K562 (cell line): ENCODE measurements at regions not wholly inside any gene's neighbourhood (a gene's known extent, or its start where the extent isn't known, plus 50 kb on each side); places are given as distances from the start of the nearest gene placed in this dataset.

ENCODE experiments used
- ELF1 ChIP-seq: fragments of 200-800 bp; sonication (Bioruptor generic); IDR thresholded peaks from 2 replicates; pipeline ENCODE4 v1.6.1; 2016; ENCODE audit warnings: missing genetic modification characterization, missing compliant biosample characterization
- HMGXB4 ChIP-seq: sonication (generic); formaldehyde crosslinking; IDR thresholded peaks from 2 replicates; pipeline ENCODE4 v1.8.1; 2023; ENCODE audit warnings: mild to moderate bottlenecking, missing genetic modification reagents
- JUND ChIP-seq, 2 experiments: IDR thresholded peaks; 2 replicates in 1 of 2; 3 replicates in 1 of 2; pipeline ENCODE4 v1.6.1; 2011; ENCODE audit warnings: borderline replicate concordance in 2 of 2, low read depth in 2 of 2, low read length in 2 of 2, improper control_type of control experiment in 1 of 2, missing biosample characterization in 1 of 2, missing genetic modification characterization in 1 of 2, missing genetic modification reagents in 1 of 2
- MAX ChIP-seq: sonication (generic); formaldehyde crosslinking; IDR thresholded peaks from 2 replicates; pipeline ENCODE4 v1.9.0; 2022; ENCODE audit warnings: mild to moderate bottlenecking, missing genetic modification reagents
- NFXL1 ChIP-seq: fragments of 450-650 bp; formaldehyde crosslinking; IDR thresholded peaks from 2 replicates; pipeline ENCODE4 v1.4.0; 2021; ENCODE audit warnings: mild to moderate bottlenecking
- POLR2A ChIP-seq: fragments of 450-650 bp; conservative IDR thresholded peaks from 2 replicates; pipeline ENCODE4 v1.6.1; 2016
- SMARCC2 ChIP-seq: fragments of 450-650 bp; IDR thresholded peaks from 2 replicates; pipeline ENCODE4 v1.6.1; 2017; ENCODE audit warnings: antibody characterized with exemption, moderate library complexity, mild to moderate bottlenecking, low read depth
- SMC3 ChIP-seq: conservative IDR thresholded peaks from 2 replicates; pipeline ENCODE4 v1.6.1; 2011; ENCODE audit warnings: low read depth, low read length, improper control_type of control experiment; ENCODE audit not compliant: insufficient read depth
- TCF7 ChIP-seq: sonication (generic); IDR thresholded peaks from 2 replicates; pipeline ENCODE4 v1.6.1; 2016; ENCODE audit warnings: antibody characterized with exemption, borderline replicate concordance
- YY1 ChIP-seq, 3 experiments: IDR thresholded peaks; 2 replicates each; pipeline ENCODE4 v1.6.1; 2011; ENCODE audit warnings: low read length in 2 of 3, mild to moderate bottlenecking in 2 of 3, moderate library complexity in 2 of 3, borderline replicate concordance in 1 of 3, control low read depth in 1 of 3, low read depth in 1 of 3; ENCODE audit not compliant: insufficient read depth in 3 of 3, insufficient replicate concordance in 2 of 3, control insufficient read depth in 1 of 3, insufficient read length in 1 of 3; ENCODE audit errors: extremely low read depth in 1 of 3

GRCh38 chr5:93929131-93929530 lies 187.7 kb upstream of the POU5F2 start:
- TF ChIP-seq MAX (CRISPR knock-in tag), result no peak
- TF ChIP-seq HMGXB4 (CRISPR knock-in tag), result no peak
- TF ChIP-seq TCF7, result no peak
- TF ChIP-seq SMARCC2, result no peak
- no peak for TF ChIP-seq ELF1 (tag)
- no peak for TF ChIP-seq NFXL1 (CRISPR knock-in tag)
- TF ChIP-seq YY1 (IDR thresholded peaks at IDR 0.05; ENCODE audit: borderline replicate concordance in 1 of 3, control insufficient read depth in 1 of 3, extremely low read depth in 1 of 3, insufficient read depth in 3 of 3, insufficient read length in 1 of 3, insufficient replicate concordance in 2 of 3, low read depth in 1 of 3, low read length in 2 of 3), result no peak
- TF ChIP-seq JUND (IDR thresholded peaks at IDR 0.05; ENCODE audit: borderline replicate concordance, low read depth, low read length), result no peak
- TF ChIP-seq JUND (tag; IDR thresholded peaks at IDR 0.05; ENCODE audit: borderline replicate concordance, low read depth, low read length), result no peak
- TF ChIP-seq SMC3, result no peak
- TF ChIP-seq POLR2A, result no peak
